ENCODE measurements at regions not wholly inside any gene's neighbourhood (a gene's known extent, or its start where the extent isn't known, plus 50 kb on each side); places are given as distances from the start of the nearest gene placed in this dataset.
"Not testable (repeated sequence)": the region's sequence is repeated elsewhere in the genome, so short reads cannot be mapped to it uniquely, and the experiment has no call there.

DNA sequence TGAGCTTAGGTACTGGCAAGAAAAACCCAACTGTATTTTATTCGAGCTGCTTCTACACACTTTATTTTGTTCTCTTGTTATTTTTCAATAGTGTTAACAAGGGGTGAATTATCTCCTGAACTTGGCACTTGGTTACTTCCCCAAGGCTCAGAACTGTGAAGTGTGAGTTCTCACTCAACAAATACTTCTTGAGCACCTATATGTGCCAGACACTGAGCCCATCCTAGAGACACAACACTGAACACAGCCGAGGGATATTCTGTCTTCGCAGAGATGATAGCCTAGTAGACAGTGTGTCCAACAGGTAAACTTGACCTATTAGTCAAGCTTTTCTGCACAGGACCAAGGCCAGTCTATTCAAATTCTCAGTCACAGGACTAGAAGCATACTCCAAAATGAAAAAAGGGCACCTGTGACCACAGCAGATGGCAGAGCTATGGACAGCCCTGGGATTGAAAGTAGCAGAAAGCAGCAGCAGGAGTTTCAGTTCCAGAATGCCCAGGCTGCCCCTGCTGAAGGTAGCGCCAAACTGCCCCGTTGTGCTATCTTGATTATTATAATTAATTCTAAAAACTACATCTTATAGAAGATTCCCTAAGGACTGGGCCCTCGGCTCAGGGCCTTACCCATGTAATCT, 77.8 kb upstream of the TAB2 start:
- no peaks in the 10 kb centered on the region for H3K27me3 ChIP-seq (ENCODE audit: control insufficient read depth, insufficient read depth, low read length)
- H3K9me3 ChIP-seq (ENCODE audit: control insufficient read depth, insufficient read depth, low read depth, low read length) = 0 out of 2 replicates have a peak, but pooled peaks cover 4% of the 10 kb centered on the region
- no peak overlapping the region for H3K9ac ChIP-seq (ENCODE audit: low read length)
- H3K27ac ChIP-seq (ENCODE audit: low read depth, low read length) = no peak overlapping the region
- H3K36me3 ChIP-seq (ENCODE audit: control insufficient read depth, insufficient read depth, low read length) = no peaks in the 10 kb centered on the region
- no peaks in the 10 kb centered on the region; the same call in 1 of the 2 replicates for H3K4me1 ChIP-seq (ENCODE audit: control insufficient read depth, insufficient read depth, low read length)
- H3K4me3 ChIP-seq (ENCODE audit: low read depth, low read length) = no peak overlapping the region

DNA sequence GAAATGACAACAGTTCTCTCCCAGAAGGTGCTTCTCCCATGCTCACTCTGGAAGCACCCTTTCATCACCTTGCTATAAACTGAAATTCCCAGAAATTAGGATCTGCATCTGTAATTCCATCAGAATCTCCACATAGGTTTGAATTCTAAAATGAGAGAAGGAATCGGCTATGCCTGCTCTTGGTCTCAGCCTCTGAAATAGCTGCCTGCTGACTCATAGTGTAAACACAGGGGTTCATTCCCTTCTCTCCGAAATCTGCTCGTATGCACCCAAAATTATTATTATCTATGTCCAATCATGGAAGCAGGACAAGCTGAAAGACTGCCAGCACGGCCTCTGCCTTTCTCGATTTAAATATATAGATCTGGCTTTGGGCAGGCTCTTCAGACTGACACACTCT, 74.6 kb upstream of the TAB2 start:
- no peak overlapping the region for H3K27ac ChIP-seq (ENCODE audit: low read depth, low read length)
- peaks cover 8% of the 10 kb centered on the region for H3K4me1 ChIP-seq (ENCODE audit: control insufficient read depth, insufficient read depth, low read length)
- no peak overlapping the region for H3K4me3 ChIP-seq (ENCODE audit: low read depth, low read length)
- H3K27me3 ChIP-seq (ENCODE audit: control insufficient read depth, insufficient read depth, low read length) = no peaks in the 10 kb centered on the region
- no peak overlapping the region for H3K9ac ChIP-seq (ENCODE audit: low read length)
- H3K36me3 ChIP-seq (ENCODE audit: control insufficient read depth, insufficient read depth, low read length) = no peaks in the 10 kb centered on the region
- 0 out of 2 replicates have a peak, but pooled peaks cover 4% of the 10 kb centered on the region for H3K9me3 ChIP-seq (ENCODE audit: control insufficient read depth, insufficient read depth, low read depth, low read length)

DNA sequence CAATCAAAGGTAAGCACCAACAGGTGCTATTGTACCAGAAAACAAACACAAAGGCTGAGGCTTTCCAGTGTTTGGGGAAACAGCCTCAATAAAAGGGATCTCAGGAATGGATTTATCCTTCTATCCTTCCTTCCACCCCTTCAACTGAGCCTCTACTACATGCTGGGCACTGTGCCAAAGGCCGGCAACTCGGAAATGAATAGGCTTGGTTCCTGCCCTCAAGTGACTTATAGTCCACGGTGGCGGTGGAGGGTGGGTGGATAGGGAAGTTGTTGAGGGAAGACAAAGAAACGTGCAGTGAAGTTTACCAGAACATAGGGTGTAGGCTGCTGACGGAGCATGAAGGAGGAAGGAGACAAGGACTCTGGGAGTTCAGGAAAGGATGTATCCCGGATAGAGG, 73.4 kb upstream of the TAB2 start:
- Histone ChIP-seq H3K4me3 (ENCODE audit: low read depth, low read length) (no peak overlapping the region), H3K27ac (ENCODE audit: low read depth, low read length) (no peak overlapping the region), H3K36me3 (ENCODE audit: control insufficient read depth, insufficient read depth, low read length) (no peaks in the 10 kb centered on the region), H3K27me3 (ENCODE audit: control insufficient read depth, insufficient read depth, low read length) (no peaks in the 10 kb centered on the region), H3K9ac (ENCODE audit: low read length) (no peak overlapping the region), H3K4me1 (ENCODE audit: control insufficient read depth, insufficient read depth, low read length) (peaks cover 8% of the 10 kb centered on the region), H3K9me3 (ENCODE audit: control insufficient read depth, insufficient read depth, low read depth, low read length) (0 out of 2 replicates have a peak, but pooled peaks cover 2% of the 10 kb centered on the region)

DNA sequence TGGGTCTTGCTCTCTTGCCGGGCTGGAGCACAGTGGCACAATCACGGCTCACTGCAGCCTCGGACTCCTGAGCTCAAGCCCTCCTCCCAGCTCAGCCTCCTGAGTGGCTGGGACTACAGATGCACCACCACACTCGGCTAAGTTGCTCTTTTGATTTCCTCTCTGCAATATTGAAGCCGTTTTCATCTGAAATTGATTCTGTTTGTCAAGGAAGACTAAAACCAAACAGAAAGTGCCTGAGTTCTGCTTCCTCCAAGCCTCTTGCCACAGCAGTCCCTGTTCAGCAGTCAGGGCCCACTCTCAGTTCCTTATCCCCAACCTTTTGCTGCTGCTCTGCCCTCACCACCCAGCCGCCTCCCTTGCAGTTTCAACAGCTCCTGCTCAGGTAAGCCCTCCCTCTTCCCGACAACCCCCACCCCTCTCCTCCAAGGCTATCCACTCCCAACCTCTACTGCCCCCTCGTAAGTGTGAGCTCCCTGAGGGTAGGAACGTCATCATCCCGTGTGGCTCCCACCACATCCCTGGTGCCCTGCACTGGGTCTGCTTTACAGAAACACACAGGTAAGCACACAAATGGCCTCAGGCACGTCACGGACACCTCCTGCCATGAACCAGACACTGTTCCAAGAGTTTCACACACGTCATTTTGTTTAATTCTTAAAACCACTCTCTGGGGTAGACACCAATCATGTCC, 70.7 kb upstream of the TAB2 start:
- Histone ChIP-seq H3K9ac (ENCODE audit: low read length) (no peak overlapping the region), H3K27ac (ENCODE audit: low read depth, low read length) (no peak overlapping the region), H3K36me3 (ENCODE audit: control insufficient read depth, insufficient read depth, low read length) (no peaks in the 10 kb centered on the region), H3K4me1 (ENCODE audit: control insufficient read depth, insufficient read depth, low read length) (peaks cover 8% of the 10 kb centered on the region), H3K4me3 (ENCODE audit: low read depth, low read length) (no peak overlapping the region), H3K27me3 (ENCODE audit: control insufficient read depth, insufficient read depth, low read length) (no peaks in the 10 kb centered on the region), H3K9me3 (ENCODE audit: control insufficient read depth, insufficient read depth, low read depth, low read length) (no peaks in the 10 kb centered on the region)

DNA sequence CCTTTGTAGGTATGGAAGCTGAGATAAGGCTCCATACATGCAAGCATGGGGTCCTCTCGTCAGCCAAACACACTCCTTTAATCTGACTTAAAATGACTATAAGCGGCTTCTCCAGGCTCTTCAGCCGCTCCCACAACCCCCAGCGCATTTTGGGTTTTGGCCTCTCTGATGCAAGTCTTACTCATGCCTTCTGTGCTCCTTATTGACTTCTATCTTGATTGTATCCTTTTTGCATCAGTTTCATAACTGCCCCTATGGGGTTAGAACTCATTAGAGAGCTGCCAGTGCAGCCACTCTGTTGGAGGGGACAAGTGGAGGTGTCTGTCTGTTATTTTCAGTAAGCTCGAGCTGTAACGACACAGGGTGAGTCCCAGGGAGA, 70.1 kb upstream of the TAB2 start:
- Histone ChIP-seq H3K27ac (ENCODE audit: low read depth, low read length) (no peak overlapping the region), H3K4me1 (ENCODE audit: control insufficient read depth, insufficient read depth, low read length) (peaks cover 8% of the 10 kb centered on the region)

DNA sequence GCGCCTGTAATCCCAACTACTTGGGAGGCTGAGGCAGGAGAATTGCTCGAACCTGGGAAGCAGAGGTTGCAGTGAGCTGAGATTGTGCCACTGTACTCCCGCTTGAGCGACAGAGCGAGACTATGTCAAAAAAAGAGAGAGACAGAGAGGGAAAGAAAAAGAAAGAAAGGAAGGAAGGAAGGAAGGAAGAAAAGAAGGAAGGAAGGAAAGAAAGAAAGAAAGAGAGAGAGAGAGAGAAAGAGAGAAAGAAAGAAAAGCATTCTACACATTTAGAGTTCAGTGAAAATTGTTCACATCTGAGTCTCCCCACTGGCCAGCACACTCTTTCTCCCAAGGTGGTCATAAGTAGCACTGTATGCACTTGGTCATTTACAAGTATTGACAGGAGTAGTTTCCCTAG, 69.2 kb upstream of the TAB2 start:
- H3K36me3 ChIP-seq (ENCODE audit: control insufficient read depth, insufficient read depth, low read length); H3K27ac ChIP-seq (ENCODE audit: low read depth, low read length); H3K27me3 ChIP-seq (ENCODE audit: control insufficient read depth, insufficient read depth, low read length); H3K9me3 ChIP-seq (ENCODE audit: control insufficient read depth, insufficient read depth, low read depth, low read length); H3K4me3 ChIP-seq (ENCODE audit: low read depth, low read length); H3K4me1 ChIP-seq (ENCODE audit: control insufficient read depth, insufficient read depth, low read length); H3K9ac ChIP-seq (ENCODE audit: low read length): not testable (repeated sequence)

More for the DNA sequence above, 70.1 kb upstream of the TAB2 start:
- Histone ChIP-seq H3K9me3 (ENCODE audit: control insufficient read depth, insufficient read depth, low read depth, low read length) (no peaks in the 10 kb centered on the region), H3K4me3 (ENCODE audit: low read depth, low read length) (no peak overlapping the region), H3K36me3 (ENCODE audit: control insufficient read depth, insufficient read depth, low read length) (no peaks in the 10 kb centered on the region), H3K27me3 (ENCODE audit: control insufficient read depth, insufficient read depth, low read length) (no peaks in the 10 kb centered on the region), H3K9ac (ENCODE audit: low read length) (no peak overlapping the region)

DNA sequence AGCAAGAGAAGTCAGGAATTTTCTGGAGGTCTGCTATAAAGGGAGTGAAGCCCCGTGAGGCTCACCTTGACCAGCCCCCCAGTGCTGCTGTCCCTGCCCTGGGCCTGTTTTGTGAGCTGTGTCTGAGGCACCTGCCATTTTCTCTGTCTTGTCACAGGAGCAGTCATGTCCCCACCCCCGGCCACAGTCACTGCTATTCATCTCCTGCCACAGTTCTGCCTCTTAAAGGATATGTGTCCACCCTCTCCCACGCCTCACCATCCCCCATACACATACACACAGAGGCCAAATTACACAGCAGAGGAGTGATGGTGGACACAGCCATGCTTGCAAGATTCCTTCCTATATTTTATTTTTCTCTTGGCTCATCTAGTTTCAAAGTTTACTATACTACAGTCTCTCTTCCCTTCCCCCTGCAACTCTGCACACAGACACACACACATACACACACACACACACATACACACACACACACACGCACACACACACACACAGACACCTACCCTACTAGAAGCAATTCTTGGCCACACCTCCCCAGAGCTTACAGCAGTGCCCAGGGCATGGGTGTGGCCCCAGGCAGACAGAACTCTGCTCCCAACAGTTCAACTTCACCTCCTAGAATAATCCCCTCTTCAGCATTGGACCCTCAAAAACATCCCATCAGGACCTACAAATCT, 68.7 kb upstream of the TAB2 start:
- Histone ChIP-seq H3K9ac (ENCODE audit: low read length) (no peak overlapping the region), H3K27ac (ENCODE audit: low read depth, low read length) (no peak overlapping the region), H3K36me3 (ENCODE audit: control insufficient read depth, insufficient read depth, low read length) (no peaks in the 10 kb centered on the region), H3K4me3 (ENCODE audit: low read depth, low read length) (no peak overlapping the region), H3K9me3 (ENCODE audit: control insufficient read depth, insufficient read depth, low read depth, low read length) (no peaks in the 10 kb centered on the region), H3K4me1 (ENCODE audit: control insufficient read depth, insufficient read depth, low read length) (peaks cover 8% of the 10 kb centered on the region; the same call in 1 of the 2 replicates), H3K27me3 (ENCODE audit: control insufficient read depth, insufficient read depth, low read length) (no peaks in the 10 kb centered on the region)

DNA sequence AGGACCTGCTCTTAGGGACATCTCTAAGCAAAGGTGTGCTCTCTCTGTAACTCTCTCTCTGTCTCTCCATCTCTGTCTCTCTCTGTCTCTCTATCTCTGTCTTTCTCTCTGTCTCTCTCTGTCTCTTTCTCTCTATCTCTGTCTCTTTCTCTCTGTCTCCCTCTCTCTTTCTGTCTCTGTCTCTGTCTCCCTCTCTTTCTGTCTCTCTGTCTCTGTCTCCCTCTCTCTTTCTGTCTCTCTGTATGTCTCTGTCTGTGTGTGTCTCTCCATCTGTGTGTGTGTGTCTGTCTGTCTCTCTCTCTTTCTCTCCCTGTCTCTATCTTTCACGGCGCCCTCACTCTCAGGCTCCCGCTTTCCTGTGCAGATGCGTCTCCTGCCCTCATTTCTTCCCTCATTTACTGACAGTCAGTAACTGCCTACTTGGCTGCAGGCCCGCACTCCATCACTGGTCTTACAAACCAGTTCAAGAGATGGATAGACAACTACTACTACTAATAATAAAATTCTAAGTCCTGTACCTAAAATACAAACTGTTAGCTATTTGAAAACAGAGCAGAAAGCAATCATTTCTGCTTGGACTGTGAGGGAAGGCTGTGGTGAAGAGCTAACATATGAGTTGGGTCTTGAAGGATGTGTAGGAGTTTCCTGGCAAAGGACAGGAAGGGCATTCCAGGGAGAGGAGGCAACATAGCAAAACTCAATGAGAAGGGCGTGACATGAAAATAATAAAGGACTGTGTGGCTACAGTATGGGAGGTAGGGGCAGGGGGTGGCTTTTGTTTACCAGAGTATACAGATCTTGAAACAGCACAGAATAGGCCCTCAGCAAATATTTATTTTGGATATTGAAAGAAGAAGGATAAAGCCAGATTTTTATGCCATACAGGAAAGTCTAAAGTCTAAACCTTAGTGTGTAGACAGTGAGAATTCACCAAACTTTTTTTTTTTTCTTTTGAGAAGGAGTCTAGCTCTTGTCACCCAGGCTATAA, 67.8 kb upstream of the TAB2 start:
- Histone ChIP-seq H3K4me1 (ENCODE audit: control insufficient read depth, insufficient read depth, low read length) (peaks cover 8% of the 10 kb centered on the region; the same call in 1 of the 2 replicates), H3K4me3 (ENCODE audit: low read depth, low read length) (no peak overlapping the region), H3K27ac (ENCODE audit: low read depth, low read length) (no peak overlapping the region), H3K36me3 (ENCODE audit: control insufficient read depth, insufficient read depth, low read length) (no peaks in the 10 kb centered on the region), H3K27me3 (ENCODE audit: control insufficient read depth, insufficient read depth, low read length) (no peaks in the 10 kb centered on the region), H3K9ac (ENCODE audit: low read length) (no peak overlapping the region), H3K9me3 (ENCODE audit: control insufficient read depth, insufficient read depth, low read depth, low read length) (no peaks in the 10 kb centered on the region)

DNA sequence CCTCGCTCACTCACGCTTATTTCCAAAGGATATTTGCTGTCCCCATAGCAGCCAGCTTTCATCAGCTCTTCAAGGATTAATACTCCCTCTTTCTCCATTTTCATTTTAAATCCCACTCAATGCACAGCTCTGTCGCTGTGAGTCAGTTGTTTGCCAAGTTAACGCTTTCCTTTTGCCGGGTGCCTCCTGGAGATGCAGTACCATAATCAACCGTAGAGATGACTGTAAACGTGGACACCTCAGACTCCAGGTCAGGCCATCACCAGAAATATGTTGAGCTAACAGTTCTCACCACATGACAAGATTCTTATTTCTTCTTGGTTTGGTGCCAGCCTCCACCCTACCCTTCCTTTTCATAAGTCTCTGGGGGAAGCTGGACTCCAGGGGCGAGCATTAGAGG, 66.6 kb upstream of the TAB2 start:
- Histone ChIP-seq H3K9ac (ENCODE audit: low read length) (no peak overlapping the region), H3K4me1 (ENCODE audit: control insufficient read depth, insufficient read depth, low read length) (peaks cover 8% of the 10 kb centered on the region; the same call in 1 of the 2 replicates), H3K9me3 (ENCODE audit: control insufficient read depth, insufficient read depth, low read depth, low read length) (no peaks in the 10 kb centered on the region), H3K36me3 (ENCODE audit: control insufficient read depth, insufficient read depth, low read length) (no peaks in the 10 kb centered on the region), H3K27me3 (ENCODE audit: control insufficient read depth, insufficient read depth, low read length) (no peaks in the 10 kb centered on the region), H3K4me3 (ENCODE audit: low read depth, low read length) (no peak overlapping the region), H3K27ac (ENCODE audit: low read depth, low read length) (no peak overlapping the region)

DNA sequence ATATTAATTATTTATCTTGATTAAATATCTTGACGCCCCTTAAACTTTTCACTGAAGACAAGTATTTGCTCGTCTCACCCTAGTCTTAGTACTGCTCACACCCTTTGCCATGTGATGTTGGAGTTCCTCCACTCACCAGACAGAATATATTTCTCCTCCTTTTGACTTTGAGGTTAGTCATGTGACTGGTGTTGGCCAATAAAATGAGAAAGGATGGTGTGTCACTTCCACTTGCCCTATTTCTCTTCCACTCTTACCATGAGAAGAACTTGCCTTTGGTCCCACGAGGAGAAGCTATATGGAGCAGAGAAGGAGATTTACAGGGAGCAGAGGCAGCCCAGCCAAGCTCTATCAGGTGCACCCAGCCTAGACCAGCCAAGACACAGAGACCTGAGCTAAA, 64.9 kb upstream of the TAB2 start:
- Histone ChIP-seq H3K36me3 (ENCODE audit: control insufficient read depth, insufficient read depth, low read length) (no peaks in the 10 kb centered on the region), H3K27ac (ENCODE audit: low read depth, low read length) (no peak overlapping the region), H3K9ac (ENCODE audit: low read length) (no peak overlapping the region), H3K27me3 (ENCODE audit: control insufficient read depth, insufficient read depth, low read length) (no peaks in the 10 kb centered on the region), H3K4me1 (ENCODE audit: control insufficient read depth, insufficient read depth, low read length) (no peaks in the 10 kb centered on the region), H3K4me3 (ENCODE audit: low read depth, low read length) (no peak overlapping the region), H3K9me3 (ENCODE audit: control insufficient read depth, insufficient read depth, low read depth, low read length) (no peaks in the 10 kb centered on the region)
